Cardiac septum (tissue), 1 donor: ENCODE measurements at regions not wholly inside any gene's neighbourhood (a gene's known extent, or its start where the extent isn't known, plus 50 kb on each side); places are given as distances from the start of the nearest gene placed in this dataset.
"Not testable (repeated sequence)": the region's sequence is repeated elsewhere in the genome, so short reads cannot be mapped to it uniquely, and the experiment has no call there.

Experiments
- DNase-seq: peaks from one replicate; pipeline ENCODE4 v3.0.0-alpha.2; 2020; ENCODE audit warnings: low spot score
- intact Hi-C: fragments of 100-400 bp; cut with DNase I; formaldehyde crosslinking; loops from one replicate; pipeline ENCODE4 v1.14.0; 2022
- donor health status: DM: no; HTN: no; CAD: no.

DNA sequence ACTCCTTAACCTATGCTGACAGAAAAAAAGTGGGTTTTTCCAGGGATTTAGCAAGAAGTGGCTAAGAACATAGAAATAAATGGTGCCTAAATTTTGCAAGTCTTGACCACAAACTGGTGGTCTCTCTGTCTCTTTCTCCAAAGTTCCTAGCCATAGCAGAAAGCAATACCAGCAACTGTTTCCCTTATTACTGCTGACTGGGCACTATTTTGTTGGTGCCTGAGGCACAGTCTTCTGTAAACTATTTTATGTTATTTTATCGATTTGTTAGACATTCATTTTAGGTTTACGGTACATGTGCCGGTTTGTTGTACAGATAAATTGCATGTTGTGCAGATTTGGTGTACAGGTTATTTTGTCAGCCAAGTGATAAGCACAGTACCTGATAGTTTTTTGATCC lies 234.6 kb upstream of the TECRL start:
- DNase-seq, result no peak
- intact Hi-C loops, result no loop called here

DNA sequence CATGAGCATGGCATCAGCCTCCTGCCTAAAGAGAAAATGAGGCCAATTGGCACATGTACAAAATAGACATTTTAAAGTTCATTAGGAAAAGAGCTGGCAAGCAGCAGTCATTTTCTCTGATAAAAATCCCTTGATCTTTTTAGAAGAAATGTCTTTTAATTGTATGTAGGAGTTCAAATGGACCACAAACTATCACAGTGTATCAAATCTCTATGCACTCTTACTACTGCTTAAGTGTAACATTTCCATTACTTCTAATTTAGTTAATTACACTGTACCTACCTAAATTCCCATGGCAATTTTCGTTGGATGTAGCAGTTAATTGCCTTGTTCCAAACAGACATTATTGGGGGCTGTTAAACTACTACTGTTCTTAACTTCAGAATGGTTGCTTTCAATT lies 233.7 kb upstream of the TECRL start:
- intact Hi-C loops, result no loop called here
- DNase-seq, result no peak

DNA sequence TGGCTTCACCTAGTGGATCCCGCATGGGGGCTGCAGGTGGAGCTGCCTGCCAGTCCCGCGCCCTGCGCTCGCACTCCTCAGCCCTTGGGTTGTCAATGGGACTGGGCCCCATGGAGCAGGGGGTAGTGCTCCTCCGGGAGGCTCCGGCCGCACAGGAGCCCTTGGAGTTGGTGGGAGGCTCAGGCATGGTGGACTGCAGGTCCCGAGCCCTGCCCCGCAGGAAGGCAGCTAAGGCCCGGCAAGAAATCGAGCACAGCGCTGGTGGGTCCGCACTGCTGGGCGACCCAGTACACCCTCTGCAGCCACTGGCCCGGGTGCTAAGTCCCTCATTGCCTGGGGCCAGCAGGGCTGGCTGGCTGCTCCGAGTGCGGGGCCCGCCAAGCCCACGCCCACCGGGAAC lies 231.2 kb upstream of the TECRL start:
- DNase-seq, intact Hi-C loops: not testable (repeated sequence)

DNA sequence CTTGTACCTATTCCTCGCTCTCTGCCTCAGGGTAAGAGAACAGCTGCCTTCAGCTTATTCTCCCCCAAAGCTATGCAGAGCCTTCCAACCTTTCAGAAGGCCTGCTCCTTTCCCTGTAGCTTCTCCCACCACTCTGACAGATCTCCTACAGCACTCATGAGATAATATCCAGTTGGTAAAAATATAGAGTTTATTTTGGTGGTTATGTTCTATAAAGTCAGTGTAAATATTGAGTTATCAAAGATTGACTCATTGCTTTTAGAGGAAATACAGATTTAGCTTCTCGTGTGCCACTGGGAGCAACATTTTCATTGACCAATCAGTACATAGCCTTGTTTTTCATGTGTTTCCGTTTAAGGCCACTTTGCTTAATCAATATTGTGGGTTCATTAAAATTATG lies 216.2 kb upstream of the TECRL start:
- intact Hi-C loops, result no loop called here
- no peak for DNase-seq

DNA sequence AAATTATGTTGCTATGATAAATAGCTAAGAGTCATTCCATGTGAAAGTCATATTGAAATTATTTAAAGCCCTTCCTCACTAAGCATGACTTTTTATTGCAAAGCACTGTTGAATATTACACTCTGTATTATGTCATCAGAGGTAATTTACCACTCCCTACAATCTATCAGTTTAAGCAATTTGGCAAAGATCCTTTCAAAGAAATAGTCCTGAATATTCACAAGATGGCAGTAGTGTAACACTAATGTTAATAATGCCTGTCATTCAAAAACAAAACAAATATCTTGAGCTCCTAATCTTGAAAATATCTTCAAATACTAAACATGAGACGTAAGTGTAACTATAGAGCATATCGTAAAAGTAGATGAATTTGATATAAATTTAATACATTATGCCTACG lies 208.6 kb upstream of the TECRL start:
- no peak for DNase-seq
- intact Hi-C loops, result no loop called here

DNA sequence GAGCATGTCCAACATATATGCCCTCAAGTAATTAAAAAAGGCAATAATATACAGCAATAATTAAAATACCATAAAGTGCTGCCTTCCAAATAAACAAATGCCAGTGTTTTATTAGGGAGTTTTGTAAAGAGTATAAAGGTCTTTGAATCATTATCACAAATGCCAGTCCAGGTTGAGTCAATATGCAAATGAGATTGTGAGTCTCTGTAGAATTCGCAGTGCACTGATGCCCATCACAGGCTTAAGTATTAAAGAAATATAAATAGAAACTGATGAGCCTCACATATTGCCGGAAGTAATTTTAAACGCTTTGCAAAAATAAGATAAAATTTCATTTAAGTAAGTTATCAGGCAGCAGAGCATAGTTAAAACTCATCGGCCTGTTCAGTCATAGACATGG lies 205.0 kb upstream of the TECRL start:
- DNase-seq, result no peak
- intact Hi-C loops, result no loop called here

DNA sequence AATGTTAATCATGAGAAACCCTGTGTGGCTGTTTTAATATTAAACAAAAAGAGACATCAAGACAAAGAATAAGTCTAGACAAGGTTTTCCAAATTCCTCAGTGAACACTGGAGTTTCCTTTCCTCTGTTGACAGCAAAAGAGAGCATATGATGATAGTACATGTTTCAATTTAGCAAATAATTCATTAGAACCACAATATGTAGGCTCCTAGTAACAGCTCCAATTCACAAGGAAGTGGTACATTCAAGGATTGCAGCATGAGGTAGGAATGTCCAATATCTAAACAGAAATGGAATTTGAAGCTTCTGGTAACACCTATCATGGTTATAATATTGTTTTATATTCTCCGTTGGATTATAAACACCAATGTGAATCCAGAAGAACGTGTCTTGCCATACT lies 203.8 kb upstream of the TECRL start:
- no peak for DNase-seq
- intact Hi-C loops, result no loop called here

DNA sequence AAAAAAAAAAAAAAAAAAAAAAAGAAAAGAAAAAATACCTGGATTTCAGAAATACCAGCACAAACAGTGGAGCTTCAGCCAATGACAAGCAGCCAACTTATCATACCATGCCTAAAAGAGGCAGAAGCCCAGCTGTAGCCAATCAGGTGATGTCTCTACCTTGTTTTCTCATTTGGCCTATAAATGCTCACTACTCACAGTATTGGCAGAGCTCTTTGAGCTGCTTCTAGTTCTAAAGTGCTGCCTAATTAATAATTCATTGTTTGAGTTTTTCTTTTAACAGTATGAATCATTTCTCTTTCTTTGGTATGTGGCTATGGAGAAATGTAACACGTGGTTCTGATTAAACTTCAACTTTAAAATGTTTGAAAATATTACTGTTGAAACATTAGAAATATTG lies 188.8 kb upstream of the TECRL start:
- intact Hi-C loops, result no loop called here
- DNase-seq, result no peak

DNA sequence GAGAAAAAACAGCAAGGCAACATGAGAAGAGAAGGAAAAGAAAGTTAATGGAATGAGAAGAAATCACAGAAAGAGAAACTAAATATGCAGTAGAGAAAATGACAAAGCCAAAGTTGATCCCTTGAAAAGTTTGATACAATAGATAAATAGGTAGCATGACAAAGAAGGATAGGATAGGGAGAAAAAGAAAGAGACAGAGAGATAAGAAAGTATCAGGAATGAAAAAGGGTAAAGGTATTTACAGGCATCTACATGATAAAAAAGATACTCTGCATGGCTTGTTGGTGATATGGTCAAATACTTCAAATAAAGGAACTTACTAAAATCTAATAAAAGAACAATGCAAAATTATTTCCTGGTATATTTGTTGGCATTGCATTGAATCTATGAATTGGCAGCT lies 185.5 kb upstream of the TECRL start:
- DNase-seq, result no peak

DNA sequence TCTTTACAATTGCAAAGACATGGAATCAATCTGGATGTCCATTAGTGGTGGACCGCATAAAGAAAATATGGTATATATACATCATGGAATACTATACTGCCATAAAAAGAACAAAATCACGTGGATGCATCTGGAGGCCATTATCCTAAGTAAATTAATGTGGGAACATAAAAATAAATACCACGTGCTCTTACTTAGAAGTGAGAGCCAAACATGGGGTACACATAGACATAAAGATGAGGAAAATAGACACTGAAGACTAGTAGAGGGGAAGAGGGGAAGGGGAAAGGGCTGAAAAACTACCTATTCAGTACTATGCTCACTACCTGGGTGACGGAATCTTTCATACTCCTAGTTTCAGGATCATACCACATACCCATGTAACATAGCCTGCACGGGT lies 179.3 kb upstream of the TECRL start:
- intact Hi-C loops, result no loop called here
- no peak for DNase-seq

More for the DNA sequence above, 185.5 kb upstream of the TECRL start:
- intact Hi-C loops, result no loop called here

DNA sequence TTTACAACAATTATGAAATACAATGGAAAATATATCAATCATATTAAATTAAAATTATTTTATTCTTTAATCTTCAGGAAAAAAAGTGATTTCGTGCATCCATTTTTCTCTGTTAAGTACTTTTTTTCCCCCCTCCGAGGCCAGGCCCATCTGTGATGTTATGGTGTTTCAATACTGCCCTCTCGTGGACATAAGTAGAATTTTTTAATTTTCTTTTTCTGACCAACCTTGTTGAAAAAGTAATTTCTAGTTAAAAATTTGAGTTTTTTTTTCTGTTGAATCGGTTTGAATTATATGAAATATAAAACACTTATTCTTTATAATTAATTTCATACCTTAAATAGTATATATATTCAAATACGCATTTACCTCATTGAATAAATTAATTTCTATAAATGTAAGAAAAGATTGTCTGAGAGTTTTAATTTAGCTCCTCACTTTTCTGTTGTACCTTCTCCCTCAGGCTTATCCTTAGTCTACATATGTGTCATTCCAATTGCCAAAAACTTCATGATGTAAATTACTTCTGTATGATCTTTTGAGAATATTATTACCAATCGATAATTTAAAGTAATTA lies 175.8 kb upstream of the TECRL start:
- intact Hi-C loops, result no loop called here
- DNase-seq, result no peak

DNA sequence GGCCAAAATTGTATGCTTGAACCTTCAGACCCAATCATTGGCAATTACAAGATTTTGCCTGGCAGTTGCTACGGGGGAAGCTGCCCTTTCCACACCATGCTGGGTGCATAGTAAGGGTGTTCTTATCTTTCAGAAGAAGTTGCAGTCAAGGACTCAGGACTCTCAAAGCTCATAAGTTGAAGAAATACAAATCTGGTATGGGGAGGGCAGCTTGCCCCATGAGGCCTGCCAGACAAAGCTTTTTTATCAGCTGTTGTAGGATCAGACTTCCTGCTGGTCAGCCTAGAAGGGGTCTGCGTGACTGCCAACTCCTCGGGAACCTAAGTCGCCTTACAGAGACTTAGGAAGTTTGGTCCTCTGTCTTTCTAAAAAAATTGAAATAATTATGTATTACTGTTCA lies 174.9 kb upstream of the TECRL start:
- intact Hi-C loops, result no loop called here
- no peak for DNase-seq

DNA sequence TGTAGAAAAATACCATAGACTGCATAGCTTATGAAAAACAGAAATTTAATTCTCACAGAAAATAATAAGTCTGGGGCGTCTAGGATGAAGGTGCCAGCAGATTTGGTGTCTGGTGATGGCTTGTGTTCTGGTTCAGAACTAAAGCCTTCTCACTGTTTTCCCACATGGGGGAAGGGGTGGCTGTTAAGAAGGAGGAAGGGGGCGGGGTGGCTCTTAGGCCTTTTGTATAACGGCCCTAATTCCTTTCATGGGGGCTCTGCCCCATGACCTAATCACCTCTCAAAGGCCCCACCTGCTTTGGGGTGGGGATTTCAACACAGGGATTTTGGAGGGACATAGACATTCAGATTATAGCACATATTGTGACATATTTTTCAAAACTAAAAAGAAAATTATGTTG lies 173.2 kb upstream of the TECRL start:
- no peak for DNase-seq
- intact Hi-C loops, result no loop called here

DNA sequence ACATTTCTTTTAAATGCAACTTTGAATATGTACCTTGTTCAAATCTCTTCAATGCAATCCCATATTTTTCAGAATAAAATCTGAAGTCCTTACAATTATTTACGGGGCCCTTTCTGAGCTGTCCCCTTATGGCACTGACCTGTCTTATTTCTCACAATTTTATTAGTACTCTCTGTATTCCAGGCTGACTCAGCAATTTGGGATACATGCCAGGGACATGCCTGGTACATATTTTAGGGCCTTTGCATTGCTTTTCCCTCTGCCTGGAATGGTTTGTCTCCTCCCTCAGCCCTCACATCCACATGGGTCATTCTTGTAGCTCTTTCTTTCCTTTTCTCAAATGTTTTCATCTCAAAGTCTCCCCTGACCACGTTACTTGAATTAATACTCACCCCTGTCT lies 172.2 kb upstream of the TECRL start:
- intact Hi-C loops, result no loop called here
- DNase-seq, result no peak

DNA sequence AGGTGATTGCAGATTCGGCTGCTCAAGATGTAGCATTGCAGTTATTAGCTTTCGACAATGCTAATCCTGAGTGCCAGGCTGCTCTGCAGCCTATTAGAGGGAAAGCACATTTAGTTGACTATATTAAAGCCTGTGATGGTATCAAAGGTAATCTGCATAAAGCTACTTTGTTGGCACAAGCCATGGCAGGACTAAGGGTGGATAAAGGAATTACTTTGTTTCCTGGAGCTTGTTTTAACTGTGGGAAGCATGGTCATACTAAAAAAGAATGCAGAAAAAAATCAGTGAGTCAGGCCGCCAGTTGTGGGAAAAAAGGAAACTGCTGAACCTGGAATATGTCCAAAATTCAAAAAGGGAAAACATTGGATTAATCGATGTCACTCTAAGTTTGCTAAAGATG lies 154.9 kb upstream of the TECRL start:
- DNase-seq, result no peak
- intact Hi-C loops, result no loop called here

DNA sequence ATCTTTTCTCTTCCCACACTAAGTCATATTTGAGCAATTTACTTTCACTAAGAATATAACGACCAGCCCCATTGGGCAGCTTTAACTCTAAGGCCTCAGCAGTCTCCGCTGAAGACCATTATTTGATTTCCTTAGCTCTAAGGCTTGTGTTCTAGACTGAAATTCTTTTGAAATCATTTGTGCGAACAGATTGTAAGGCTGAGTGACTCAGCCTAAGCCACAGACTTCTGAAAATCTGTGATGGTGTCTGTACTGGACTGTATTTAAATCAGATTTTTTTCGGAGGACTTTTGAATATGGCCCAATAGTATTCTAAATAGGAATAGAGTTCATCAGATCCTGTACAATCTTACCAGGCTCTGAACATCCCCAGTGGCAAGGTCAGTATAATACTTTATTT lies 150.3 kb upstream of the TECRL start:
- DNase-seq, result no peak
- intact Hi-C loops, result no loop called here

DNA sequence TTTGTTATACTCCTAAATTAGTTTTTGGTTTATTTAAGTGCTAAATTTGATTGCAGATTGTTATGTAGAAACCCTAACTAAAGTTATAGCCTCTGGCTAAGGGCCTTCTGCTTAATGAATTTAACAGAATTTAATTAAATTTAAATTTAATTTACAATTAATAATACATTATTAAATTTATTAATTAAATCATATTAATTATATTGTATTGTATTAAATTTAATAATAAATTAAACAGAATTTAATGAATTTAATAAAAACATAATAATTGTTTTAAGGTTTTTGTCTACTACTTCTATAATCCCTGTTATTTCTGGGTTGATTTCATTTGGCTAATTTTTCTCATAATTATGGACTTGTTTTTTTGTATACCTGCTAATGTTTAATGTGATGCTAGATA lies 141.9 kb upstream of the TECRL start:
- DNase-seq, result no peak
- intact Hi-C loops, result no loop called here

DNA sequence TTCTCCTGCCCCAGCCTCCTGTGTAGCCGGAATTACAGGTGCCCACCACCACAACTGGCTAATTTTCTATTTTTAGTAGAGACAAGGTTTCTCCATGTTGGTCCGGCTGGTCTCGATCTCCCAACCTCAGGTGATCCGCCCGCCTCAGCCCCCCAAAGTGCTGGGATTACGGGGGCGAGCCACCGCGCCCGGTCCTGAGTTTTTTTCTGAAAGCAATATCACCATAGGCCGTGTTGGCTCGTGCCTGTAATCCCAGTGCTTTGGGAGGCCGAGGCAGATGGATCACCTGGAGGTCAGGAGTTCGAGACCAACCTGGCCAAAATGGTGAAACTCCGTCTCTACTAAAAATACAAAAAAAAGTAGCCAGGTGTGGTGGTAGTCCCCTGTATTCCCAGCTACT lies 136.3 kb upstream of the TECRL start:
- no peak for DNase-seq
- intact Hi-C loops, result no loop called here

DNA sequence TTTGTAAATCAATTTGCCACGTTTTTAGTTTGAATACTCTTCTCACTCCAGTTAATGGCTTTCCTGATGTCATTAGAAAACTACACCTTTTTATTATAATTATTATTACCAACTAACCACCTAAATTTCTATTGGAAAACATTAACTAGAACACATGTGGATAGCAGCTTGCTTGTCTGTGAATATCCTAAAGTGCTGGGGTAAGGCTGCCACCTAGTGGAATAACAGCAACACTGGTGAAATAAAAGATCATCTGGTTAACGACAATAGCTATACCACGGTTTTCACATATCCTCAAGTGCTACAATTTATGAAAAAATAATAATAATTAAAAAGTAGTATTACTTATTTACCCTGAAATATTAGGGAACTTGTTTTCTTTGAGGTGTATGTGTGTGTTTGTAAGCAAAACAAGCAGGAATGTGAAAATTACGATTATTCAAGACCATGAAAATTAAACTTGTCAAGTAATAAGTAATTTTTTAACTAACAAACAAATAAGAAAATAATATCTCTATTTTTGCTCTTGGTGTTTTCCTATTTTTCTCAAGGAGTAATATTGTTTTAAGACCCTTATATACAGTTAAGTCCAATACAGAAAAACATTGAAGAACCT lies 130.1 kb upstream of the TECRL start:
- intact Hi-C loops, result loop anchor here (5.0 kb wide), 2 partner anchors 267 to 382 kb away; no protein-coding TSS in a partner anchor
- DNase-seq, result no peak

DNA sequence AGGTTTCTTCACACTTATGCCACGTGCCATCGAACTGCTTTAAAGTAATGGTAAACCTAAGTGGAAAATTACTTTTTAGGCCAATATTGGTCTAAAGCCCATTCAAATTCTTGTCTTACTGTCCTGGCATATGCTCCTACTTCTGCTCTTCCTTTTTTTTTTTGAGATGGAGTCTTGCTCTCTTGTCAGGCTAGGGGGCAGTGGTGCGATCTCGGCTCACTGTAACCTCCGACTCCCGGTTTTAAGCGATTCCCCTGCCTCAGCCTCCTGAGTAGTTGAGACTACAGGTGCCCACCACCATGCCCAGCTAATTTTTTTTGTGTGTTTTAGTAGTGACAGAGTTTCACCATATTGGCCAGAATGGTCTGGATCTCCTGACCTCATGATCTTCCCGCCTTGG lies 129.0 kb upstream of the TECRL start:
- intact Hi-C loops, result loop anchor here (5.0 kb wide), 2 partner anchors 266 to 381 kb away; no protein-coding TSS in a partner anchor
- no peak for DNase-seq

DNA sequence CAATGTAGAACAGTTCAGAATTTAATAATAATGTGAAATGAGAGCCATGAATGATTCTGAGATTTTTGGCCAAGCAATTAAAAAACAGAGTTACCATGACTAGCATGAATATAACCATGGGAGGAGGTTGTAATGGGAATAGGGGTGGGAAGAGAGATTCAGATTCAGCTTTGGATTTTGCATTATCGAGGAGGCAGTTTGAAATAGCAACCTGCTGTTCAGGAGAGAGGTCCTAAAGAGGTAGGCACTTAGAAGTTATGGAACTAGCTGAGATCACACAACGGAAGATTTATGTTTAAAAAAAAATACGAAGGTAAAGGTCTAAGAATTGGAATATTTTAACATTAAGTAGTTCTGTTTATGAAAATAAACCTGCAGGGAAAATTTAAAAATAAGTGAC lies 124.4 kb upstream of the TECRL start:
- no peak for DNase-seq
- intact Hi-C loops, result loop anchor here (5.0 kb wide), 1 partner anchor 126 kb away; the partner anchor contains the start of gene TECRL

DNA sequence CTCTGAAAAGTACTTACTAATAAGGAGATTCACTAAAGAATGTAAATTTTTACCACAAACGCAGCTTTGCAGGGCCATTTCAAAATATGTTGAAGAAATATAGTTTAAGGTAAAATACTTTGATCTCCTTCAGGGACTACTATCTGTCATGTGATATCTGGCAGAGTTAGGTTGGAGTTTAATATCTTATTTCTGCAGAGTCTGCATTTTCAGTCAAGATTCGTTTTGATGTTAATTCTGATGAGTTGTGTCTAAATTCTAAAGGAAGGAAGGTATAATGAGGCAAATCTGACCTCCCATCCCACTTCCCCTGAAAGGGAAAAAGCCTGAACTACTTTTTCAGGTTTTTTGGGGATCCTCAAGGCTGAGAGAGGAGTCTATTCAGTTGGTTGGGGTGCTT lies 123.9 kb upstream of the TECRL start:
- no peak for DNase-seq
- intact Hi-C loops, result loop anchor here (5.0 kb wide), 1 partner anchor 126 kb away; the partner anchor contains the start of gene TECRL
